ENCODE measurements at regions not wholly inside any gene's neighbourhood (a gene's known extent, or its start where the extent isn't known, plus 50 kb on each side); places are given as distances from the start of the nearest gene placed in this dataset.

DNA sequence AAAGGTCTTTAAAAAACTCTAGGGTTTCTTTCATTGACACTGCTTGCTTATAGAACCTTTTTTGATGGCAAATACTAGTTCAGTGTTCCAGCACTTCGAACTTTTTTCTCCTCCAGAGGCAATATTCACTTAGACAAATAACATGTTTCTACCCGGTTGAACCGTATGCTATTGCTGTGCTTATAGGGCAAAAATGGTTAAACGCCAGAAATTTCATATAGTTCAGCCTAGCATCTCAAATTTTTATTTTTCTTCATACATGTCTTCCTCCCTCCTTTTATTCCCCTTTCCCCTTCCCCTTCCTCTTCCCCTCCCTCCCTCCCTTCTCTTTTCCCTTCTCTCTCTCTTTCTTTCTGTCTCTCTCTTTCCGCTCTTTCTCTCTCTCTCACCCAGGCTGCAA is 96.9 kb upstream of the FSHR start:
- no peak for DNase-seq

DNA sequence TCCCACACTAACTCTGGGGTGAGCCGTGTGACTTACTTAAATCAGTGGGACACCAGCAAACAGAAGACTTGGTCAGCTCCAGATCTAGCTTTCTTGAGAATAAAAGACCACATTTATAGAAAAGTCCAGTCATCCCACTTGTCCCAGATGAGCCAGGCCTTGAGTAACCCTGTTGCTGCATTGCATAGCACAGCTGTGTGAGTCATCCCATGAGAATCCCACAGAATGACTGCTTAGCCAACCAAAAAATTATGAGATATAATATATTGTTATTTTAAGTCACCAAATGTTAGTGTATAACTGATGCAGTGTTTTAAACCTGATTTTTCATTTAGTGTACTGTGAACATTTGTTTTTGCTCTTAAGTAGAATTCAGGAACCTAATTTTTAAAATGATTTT is 94.2 kb upstream of the FSHR start:
- DNase-seq, result no peak

DNA sequence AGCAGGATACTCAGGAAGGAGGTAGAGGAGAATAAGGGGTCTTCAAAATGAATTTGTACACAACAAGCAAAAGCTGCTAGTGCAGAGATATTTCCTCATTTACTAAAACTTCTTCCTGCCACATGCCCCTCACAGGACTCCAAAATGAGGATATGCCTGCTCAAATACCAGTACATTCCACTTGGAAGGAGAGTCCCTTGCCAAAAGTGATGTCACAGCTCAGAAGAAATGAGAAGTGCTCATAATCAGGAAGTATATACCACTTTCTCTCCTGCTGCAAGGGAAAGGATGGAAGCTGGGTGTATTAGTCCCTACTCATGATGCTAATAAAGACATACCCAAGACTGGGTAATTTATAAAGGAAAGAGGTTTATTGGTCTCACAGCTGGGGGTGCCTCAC is 87.7 kb upstream of the FSHR start:
- no peak for DNase-seq

DNA sequence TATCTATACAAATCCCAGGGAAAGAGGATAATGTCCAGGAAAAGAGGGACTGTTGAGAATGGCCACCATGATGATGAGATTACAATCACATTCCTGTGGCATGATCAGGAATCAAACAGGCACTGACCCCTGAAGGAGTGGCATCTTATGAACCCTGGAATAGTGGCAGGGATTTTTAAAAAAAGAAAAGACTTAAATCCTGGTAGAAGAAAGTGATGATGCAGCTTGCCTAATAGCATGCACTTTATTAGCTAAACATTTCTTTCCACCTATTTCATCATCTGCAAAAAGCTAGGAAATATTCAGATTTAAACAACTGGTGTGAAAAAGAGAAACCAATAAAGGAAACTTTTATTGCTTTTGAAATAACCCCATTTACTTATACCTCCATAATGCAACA is 87.2 kb upstream of the FSHR start:
- DNase-seq, result no peak

DNA sequence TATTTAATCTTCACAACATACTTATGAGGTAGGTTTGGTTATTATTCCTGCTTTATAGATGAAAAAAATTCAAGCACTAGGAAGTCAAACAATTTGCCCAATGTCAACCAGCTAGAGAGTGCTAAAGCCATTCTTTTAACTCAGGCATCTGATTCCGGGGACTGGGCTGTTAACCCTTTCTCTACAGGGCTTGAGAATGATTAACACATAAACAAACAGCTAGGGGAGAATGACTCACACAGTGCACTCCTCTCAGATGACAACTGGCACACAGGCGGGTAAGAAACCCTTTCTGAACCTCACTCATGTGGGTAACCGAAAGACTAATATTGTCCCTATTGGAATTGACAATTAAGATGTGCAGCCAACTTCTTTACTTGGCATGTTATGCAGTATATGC is 86.3 kb upstream of the FSHR start:
- DNase-seq, result no peak

DNA sequence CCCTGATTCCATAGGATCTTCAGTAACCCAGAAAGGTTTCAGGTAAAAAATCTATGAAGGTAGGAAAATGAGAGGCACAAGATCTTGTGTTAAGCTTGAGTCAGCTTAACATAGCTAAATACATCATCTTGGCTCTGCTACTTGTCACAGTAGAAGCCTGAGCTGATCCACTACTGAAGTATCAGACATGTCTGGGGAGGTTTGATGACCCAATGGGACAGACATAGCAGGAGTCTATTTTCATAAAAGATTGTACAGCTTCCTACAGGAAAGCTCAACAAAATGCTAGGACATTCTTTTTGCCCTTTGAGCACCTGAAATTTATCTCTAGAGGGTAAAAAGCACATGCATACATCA is 84.3 kb upstream of the FSHR start:
- DNase-seq, result peak; percentile 56

DNA sequence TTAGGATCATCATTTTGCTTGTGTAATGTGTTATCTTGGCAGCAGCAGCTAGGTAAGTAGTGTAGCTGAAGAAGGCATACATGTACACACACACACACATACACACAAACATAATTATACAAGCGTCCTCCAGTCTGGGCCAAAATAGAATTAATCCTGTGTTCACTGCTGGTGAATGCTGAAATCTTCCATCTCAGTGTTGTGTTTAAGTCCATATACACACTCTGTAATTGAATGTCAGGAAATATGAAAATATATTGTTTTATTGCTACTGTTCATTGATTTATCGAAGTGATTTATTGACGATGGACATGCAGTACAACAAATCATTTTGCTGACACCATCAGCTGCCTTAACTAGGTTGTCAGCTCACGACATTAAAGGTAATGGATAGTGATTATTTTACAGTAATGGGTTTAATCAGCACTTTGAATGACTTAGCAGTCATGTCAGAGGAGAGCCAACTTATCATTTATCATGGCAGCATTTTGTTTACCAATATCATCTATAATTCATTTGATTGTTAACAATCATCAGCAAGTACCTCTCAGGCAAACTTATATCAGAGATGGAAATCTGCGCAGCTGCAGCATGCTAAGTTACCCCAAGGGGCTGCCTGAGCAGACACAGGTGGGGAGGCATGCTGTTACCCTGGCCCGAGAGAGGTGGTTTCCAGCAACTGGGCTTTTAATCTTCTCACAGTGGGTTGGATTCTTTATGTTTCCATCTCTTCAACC is 83.7 kb upstream of the FSHR start:
- peak; percentile 62 for DNase-seq

DNA sequence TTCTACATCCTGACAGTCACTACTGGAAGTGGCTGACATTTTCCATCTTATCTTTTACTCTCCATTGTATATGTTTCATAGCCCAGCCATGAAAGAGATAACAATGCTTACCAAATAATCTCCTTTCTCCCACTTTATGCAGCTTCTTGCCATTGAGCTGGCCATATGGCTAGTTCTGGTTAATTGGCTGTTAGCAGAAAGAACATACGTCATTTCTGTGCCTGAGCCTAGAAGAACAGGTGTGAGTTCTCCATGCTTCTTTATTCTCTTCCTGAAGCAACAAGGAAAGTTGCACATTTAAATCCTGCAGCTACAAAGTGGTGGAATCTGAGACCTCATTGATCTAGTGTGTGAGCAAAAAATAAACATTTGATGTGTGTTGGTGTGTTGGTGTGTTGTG is 82.0 kb upstream of the FSHR start:
- peak; percentile 75 for DNase-seq

DNA sequence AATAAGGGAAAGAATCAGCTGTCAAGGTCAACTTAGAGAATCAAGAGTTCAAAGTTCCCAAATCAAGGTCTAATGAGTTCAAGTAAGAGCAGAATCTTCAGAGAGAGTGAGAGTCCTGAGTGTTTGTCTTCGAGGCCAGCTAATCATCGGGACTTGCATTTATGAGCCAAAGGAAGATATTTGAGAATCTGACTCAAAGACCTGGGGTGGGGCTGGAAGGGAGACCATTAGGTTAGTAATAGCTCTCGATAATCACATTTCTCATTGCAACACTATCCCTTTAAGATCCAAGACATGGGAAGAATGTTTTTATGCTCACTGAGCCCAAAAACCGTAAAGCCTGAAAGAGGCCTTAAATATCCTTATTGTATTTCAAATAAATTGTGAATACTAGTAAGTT is 72.0 kb upstream of the FSHR start:
- DNase-seq, result no peak

DNA sequence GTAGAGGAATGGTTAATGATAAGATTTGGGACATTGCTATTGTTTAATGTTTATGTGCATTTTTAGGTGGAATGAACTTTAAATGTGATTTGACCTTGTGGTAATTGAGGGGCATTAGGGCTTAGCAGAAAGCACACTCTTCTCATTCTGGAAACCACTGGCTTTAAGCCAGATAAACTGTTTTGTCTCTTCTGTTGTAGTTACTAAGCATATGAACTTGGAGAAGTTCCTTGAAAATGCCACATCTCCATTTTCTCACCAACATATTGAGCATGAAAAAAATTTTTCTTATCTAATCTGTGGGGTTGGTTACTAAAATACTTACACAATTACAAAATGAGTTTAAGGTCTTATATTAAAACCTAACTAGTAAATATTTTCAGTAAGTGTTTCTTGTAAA is 70.8 kb upstream of the FSHR start:
- DNase-seq, result no peak

DNA sequence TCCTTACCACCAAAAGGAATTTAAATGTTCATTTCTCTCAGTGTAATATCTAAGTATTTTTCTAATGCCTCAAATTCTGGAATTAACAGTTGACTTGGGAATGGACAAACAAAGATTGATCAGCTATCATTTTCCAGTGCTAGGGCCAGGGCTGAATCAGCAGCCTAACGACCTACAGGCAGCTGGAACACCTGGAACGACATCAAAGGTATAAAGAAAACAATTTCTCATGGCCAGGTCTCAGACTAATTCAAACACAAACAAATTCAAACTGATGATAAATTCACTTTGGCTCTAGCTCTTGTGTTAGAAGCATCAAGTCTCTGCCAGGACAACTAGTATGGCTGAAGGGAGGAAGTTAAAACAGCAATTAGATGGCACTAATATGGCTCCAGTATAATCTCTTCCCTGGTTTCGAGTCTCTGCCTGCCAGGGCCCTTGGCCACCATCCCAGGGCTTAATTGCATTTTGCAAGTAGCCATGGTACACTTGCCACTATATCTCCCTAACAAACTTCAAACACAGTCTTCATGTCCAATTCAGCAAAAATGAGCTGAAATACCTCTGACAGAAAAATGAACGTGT is 70.2 kb upstream of the FSHR start:
- no peak for DNase-seq

DNA sequence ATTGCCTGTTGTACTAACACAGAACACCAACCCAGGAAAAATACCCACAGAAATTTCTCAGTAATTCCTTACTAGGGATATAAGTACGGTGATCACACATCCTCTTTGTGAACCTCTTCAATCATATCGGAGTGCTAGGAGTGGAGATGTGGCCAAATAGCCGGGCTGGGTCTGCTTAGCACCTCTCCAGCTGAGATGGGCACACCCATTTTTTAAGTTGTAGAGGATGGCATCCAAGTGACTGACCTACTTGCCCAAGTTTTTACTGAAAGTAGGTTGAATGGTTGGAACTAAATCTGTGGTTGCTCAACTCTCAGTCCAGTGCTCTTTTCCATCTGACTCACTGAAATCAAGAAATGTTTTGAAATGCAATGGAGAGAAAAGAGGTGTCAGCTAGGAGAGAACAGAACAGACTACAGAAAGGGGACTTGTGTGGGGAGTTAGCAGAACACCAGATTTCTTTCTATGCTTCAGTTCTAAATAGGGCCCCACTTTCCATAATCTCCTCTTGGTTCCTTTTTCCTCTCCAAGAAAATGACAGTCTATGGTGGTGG is 68.7 kb upstream of the FSHR start:
- no peak for DNase-seq

DNA sequence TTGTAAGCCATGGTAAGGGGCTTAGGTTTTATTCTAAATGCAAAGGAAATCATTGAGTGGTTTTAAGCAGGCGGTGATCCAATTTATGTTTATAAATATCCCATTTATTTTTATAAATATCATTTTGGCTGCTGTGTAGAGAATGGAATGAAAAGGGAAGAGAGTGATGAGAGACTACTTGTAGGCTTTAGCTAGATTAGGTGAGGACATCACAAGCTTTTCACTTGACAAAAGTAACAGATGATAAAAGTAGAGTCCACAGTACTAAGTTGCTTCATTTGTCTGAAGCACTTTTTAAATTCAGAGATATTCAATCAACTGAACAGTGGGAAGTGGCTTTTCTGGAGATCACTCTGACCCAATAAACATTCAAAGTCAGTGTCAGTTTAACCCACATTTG is 65.4 kb upstream of the FSHR start:
- DNase-seq, result no peak

DNA sequence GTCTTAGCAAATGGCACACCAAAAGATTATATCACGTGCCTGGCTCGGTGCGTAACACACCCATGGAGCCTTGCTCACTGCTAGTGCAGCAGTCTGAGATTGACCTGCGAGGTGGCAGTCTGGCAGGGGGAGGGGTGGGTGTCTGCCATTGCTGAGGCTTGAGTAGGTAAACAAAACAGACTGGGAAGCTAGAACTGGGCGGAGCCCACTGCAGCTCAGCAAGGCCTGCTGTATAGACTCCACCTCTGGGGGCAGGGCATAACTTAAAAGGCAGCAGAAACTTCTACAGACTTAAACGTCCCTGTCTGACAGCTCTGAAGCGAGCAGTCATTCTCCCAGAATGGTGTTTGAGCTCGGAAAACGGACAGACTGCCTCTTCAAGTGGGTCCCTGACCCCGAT is 55.9 kb upstream of the FSHR start:
- peak; percentile 39 for DNase-seq

DNA sequence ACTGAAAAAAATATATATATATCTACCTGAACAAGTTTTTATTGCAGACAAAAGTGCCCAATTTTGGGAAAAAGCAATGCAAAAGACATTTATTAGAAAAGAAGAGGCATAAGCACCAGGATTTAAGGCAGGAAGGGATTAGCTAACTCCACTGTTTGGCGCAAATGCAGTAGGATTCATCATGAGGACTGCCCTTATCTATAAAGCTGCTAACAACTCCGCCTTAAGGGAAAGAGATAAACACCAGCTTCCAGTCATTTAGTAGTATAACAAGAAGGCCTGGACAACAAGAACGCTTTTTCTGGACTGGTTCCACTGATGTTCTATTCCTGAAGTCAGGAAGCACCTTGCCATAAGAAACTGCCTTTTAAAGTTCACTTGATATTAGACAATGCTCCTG is 52.9 kb upstream of the FSHR start:
- DNase-seq, result no peak

Measured in NCI-H82 (cell line).